ENCODE measurements at regions not wholly inside any gene's neighbourhood (a gene's known extent, or its start where the extent isn't known, plus 50 kb on each side); places are given as distances from the start of the nearest gene placed in this dataset.

DNA sequence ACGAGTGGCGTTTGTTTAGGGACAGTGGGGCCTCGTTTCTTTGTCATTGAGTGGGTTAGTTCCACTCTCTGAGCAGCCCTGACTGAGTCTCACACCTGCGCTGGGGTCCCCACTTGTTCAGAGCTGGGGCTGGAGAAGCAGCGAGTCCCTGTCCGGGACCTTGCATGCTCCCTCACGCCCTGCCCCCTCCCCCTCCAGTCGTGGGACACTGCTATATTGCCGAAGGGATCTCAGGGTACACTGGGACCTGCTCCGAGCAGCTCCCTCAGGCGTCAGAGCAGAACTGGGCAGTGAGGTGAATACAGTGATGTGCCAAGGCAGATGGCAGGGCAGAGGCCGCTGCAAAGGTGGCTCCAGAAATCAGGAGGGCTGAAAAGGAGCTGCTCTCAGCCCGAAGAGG, 59.9 kb upstream of the KLF13 start:
- Histone ChIP-seq H3K79me1 (ENCODE audit: low read depth, low read length) (no peaks in the 10 kb centered on the region), H3K27ac (ENCODE audit: low read depth, low read length) (no peak overlapping the region), H4K8ac (ENCODE audit: extremely low read depth, insufficient read depth, low read length) (no peak overlapping the region), H3K27me3 (replicated peaks in 1 of 4; ENCODE audit: control insufficient read depth in 3 of 4, extremely low read depth in 1 of 4, insufficient read depth in 3 of 4, low read length in 3 of 4) (no peaks in the 10 kb centered on the region), H4K20me1 (replicated peaks in 1 of 2; ENCODE audit: control insufficient read depth in 1 of 2, insufficient read depth in 2 of 2, low read length in 2 of 2) (no peaks in the 10 kb centered on the region), H3K23me2 (ENCODE audit: low read depth, low read length) (no peaks in the 10 kb centered on the region), H3K18ac (ENCODE audit: extremely low read depth, low read length) (no peak overlapping the region), H3K23ac (ENCODE audit: insufficient read length) (no peak overlapping the region), H2BK20ac (ENCODE audit: low read length) (0 out of 2 replicates have a peak overlapping the region, but pooled peaks have one; percentile 3), H4K91ac (replicated peaks; ENCODE audit: insufficient read length, low read length) (no peak overlapping the region), H2BK120ac (replicated peaks; ENCODE audit: low read depth, low read length) (no peak overlapping the region), H2BK12ac (ENCODE audit: low read depth, low read length) (no peak overlapping the region), H3K9ac (replicated peaks in 1 of 4; ENCODE audit: extremely low read depth in 1 of 4, low read depth in 3 of 4, low read length in 3 of 4) (no peak overlapping the region), H3K9me3 (ENCODE audit: insufficient read depth in 2 of 2, low read depth in 1 of 2, low read length in 1 of 2) (no peaks in the 10 kb centered on the region), H2AFZ (ENCODE audit: low read length) (no peak overlapping the region), H3K4ac (replicated peaks; ENCODE audit: insufficient read length, low read depth, low read length) (no peak overlapping the region), H3K14ac (ENCODE audit: insufficient read length) (no peak overlapping the region), H2BK5ac (ENCODE audit: low read depth, low read length) (no peak overlapping the region), H3K79me2 (ENCODE audit: control insufficient read depth in 1 of 2, insufficient read depth in 2 of 2, low read length in 2 of 2) (no peaks in the 10 kb centered on the region), H3K36me3 (ENCODE audit: control insufficient read depth in 2 of 4, insufficient read depth in 4 of 4, low read length in 3 of 4) (no peaks in the 10 kb centered on the region), H3K56ac (replicated peaks; ENCODE audit: insufficient read length, low read depth, low read length) (no peak overlapping the region), H3K4me1 (replicated peaks in 1 of 4; ENCODE audit: control insufficient read depth in 3 of 4, insufficient read depth in 4 of 4, low read length in 3 of 4) (peaks cover 0 to 3% (median under 1%) of the 10 kb centered on the region in 4 experiments; a peak in 4 of 7 replicates), H3K4me3 (ENCODE audit: extremely low read depth in 1 of 4, insufficient read depth in 2 of 4, low read depth in 3 of 4, low read length in 4 of 4) (no peak overlapping the region), H2AK5ac (ENCODE audit: low read depth, low read length) (no peak overlapping the region), H4K5ac (ENCODE audit: insufficient read length, low read depth, low read length) (no peak overlapping the region), H2BK15ac (ENCODE audit: low read length) (no peak overlapping the region), H3K4me2 (ENCODE audit: insufficient read depth in 1 of 2, low read depth in 2 of 2, low read length in 2 of 2) (no peak overlapping the region)
- DNase-seq (ENCODE audit: low read depth in 1 of 2, low spot score in 2 of 2) (peak in 1 of 2 experiments; percentile 43), FAIRE-seq (no peak)
- 82% methylated on average over 12 of the region's 13 CpGs; no CpG with 5 or more reads in 1 of the 2 experiments for WGBS, 2 experiments (ENCODE audit: extremely low coverage in 1 of 2, insufficient coverage in 1 of 2, insufficient read length in 1 of 2, insufficient replicate concordance in 2 of 2, low coverage in 1 of 2, low lambda C conversion rate in 2 of 2, missing lambda C conversion rate in 1 of 2)
- CTCF ChIA-PET (ENCODE audit: partially characterized antibody), result interaction anchor here (0.7 to 1.5 kb wide), 4 partner anchors 11 to 51 kb away, joined by 3 read pairs; no protein-coding TSS in a partner anchor
- POLR2A ChIA-PET (ENCODE audit: partially characterized antibody), result no interaction called here
- TF ChIP-seq POU5F1 (IDR thresholded peaks at IDR 0.05; ENCODE audit: low read depth, low read length) (no peak), ASH2L (IDR thresholded peaks at IDR 0.05; ENCODE audit: low read length) (no peak), CHD2 (IDR thresholded peaks at IDR 0.05; ENCODE audit: low read length) (no peak), RAD21 (IDR thresholded peaks at IDR 0.05 in 1 of 2, conservative IDR thresholded peaks at IDR 0.05 in 1 of 2; ENCODE audit: low read depth in 2 of 2, low read length in 2 of 2) (no peak), CHD1 (IDR thresholded peaks at IDR 0.05; ENCODE audit: low read depth, low read length) (no peak), GABPA (IDR thresholded peaks at IDR 0.05; ENCODE audit: borderline replicate concordance, insufficient read depth, low read length) (no peak)
